Inflammatory macrophage treated with lipopolysaccharide for 1 hour (primary cell): ENCODE measurements at regions not wholly inside any gene's neighbourhood (a gene's known extent, or its start where the extent isn't known, plus 50 kb on each side); places are given as distances from the start of the nearest gene placed in this dataset.

Experiments used
- DNase-seq, 2 donors: peaks; one replicate each; pipeline ENCODE4 v3.0.0-alpha.2; 2020 to 2022

DNA sequence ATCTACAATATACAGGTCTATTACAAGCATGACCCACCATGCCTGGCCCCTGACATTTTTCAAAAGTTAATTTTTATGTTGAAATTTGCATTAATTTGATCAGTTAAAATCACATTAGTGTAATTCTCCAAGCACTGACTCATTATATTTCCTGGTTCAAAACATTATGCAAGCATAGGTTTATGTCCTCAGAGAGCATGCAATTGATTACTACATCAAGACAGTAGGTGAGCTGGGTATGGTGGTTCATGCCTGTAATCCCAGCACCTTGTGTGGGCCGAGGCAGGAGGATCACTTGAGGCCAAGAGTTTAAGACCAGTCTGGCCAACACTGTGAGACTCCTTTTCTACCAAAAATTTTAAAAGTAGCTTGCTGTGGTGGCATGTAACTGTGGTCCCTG is 248.8 kb upstream of the KLHL1 start:
- DNase-seq: no peak

DNA sequence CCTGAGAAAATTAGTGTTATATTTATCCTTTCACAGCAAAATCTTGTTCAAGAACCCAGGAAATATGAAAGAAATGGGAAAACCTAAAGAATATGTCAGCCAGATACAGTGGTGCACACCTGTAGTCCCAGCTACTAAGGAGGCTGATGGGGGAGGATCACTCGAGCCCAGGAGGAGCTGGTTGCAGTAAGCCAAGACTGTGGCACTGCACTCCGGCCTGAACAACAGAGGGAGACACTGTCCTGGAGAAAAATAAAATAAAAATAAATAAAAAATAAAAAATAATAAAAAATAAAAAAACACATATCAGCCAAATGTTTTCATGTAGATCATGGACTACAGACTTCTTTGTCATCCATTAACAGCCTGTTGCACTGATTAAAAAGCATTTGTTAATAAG is 244.8 kb upstream of the KLHL1 start:
- no peak for DNase-seq

DNA sequence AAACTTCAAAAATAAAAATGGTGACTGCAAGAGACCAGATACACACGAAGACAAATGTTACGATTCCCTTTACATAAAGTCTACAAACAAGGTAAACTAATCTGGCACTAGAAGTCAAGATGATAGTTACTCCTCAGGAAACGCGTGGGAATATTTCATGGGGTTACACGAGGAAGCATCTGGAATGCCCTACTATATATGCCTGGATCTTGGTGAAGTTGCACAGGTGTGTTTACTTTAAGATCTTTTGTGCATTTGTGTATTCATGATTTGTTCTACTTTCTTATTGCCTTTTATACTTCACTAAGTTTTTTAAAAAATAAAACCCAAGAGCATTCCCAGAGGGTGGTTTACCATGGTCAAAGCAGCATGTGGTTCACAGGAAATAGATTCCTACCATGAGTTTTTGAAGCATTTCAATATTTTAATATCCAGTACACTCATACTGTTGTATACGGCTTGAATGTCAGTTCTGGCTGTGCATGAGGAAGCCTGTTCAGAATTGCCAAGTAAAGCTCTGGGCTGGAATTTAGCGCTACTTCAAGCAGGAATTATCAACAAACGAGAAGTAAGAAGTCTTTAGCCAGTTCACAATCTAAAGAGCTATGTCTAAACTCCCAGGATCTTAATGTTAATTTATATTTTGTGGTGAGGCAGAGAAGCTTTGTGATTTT is 239.8 kb upstream of the KLHL1 start:
- DNase-seq: no peak

DNA sequence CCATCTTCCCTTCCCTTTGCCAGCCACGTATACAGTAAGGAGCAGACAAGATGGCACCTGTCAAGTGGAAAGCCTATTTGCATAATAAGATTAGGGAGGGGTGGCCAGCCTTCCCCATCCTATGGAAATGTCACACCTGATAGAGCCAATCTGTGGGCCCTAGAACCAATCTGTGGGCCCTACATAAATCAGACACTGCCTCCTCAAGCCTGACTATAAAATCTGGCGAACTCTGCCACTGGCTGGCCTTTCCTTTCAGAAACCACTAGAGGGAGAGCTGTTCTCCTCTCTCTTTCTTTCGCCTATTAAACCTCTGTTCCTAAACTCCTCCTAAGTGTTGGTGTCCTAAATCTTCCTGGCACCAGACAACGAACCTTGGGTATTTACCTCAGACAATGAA is 231.5 kb upstream of the KLHL1 start:
- no peak for DNase-seq

DNA sequence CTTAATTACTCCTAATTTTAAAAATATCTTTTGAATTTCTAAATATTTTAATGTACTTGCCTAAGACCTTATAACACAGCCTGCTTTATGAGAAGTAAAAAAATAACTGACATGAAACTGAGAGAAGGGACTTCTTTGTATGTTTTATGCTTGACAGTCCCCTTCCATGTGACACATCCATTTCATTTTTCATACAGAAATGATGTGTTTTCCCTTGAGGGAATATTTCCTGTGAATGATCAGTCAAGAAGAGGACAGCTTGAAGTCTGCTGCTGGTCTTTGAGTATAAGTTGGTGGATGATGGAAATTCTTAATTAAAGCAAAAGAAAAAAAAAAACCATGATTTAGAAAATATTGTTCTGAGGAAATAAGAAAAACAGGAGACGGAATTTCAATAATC is 230.4 kb upstream of the KLHL1 start:
- DNase-seq: no peak

DNA sequence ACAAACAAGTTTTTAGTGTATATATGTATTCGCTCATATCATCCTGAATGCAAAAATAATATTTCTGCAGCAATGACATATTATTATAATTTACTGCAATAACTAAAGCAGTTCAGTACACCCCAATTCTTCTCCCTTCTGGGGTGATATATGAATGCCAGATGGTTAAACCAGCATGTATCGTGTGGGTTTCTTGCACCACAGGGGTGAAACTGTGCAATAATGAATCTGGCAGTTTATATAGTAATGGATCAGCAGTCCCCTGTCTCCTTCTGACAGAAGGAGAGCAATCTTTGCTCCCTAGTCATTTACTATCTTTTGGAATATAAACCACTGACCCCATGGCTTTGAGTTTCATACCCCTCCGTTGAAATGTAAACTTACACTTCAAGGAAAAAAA is 228.6 kb upstream of the KLHL1 start:
- DNase-seq: no peak

DNA sequence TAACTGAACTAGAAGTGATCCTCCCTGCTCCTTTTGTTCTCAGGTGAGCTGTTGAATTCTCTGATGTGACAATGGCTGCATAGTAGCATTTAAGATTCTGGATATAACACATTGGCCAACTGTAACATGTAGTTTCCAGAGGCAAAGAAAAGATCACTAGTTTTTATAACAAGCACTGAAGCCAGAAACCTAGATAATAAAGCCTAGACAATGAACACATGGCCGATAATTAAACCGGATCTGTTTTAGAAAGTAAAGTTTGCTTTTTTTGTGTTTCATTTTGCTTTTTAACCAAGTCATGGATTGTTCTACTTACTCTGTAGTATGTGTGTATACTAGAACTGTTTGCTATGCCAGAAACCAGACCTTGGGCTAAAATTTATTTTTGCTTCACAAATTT is 225.5 kb upstream of the KLHL1 start:
- no peak for DNase-seq

DNA sequence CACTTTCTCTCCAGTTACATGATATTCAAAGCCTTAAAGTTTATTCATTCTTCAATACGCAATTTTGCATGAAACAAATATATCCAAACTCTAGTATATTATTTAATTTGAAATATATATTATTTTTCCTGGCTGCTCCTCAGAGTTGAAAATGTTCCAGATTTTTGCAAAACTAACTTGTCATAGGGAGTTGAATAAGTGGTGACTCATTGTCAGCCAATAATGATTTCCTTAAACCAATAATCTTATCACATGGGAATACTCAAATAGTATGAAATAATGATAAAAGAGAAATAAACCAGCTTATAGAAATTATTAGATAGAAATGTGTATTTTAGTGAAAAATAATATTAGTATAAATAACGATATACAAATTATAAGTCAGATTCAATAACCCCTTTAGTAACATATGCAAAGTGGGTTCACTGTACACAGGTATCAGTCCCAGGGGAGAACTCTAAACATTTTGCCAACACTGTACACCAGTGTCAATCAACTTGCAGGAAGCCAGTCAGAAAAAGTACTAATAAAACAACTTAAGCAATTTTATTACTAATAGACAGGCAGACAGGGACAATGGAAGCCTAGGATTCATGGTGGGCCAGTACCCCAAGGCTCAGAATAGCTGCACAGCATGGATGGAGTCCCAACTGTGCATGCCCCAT is 222.6 kb upstream of the KLHL1 start:
- DNase-seq: no peak

DNA sequence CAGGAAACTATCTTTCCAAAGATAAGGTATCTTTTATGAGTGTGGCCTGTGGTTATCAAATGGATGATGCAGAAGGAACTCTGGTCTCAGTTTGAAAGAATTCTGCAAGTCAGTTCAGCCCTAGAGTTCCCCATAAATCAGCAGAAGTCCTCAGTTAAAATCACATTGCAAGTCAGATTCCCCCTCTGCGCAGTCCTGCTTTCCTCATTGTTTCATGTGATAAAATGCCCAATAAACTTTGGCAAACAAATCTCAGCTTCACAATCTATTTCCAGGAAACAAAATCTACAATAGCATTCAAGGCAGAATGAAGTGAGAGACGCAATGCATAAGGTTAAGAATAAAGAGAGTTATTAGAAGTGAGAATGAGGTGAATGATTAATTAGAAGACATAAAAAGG is 216.3 kb upstream of the KLHL1 start:
- DNase-seq: no peak

DNA sequence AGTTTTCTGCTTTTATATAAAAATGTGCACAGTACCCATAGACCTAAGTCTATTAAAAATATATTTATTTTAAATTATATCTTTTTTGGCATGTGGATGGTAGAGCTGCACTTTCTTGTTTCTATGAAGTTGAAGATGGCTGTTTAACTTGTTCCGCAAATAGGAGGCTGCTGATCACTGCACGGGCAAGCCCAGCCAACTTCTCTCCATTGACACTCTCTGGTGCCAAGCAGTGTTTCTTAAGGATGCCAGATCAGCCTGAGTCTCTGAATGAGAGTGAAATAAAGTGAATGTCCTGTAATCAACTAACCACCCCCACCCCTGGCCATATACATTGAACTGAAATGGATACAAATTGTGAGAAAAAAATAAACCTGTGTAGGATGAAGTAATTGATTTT is 202.9 kb upstream of the KLHL1 start:
- DNase-seq: no peak

DNA sequence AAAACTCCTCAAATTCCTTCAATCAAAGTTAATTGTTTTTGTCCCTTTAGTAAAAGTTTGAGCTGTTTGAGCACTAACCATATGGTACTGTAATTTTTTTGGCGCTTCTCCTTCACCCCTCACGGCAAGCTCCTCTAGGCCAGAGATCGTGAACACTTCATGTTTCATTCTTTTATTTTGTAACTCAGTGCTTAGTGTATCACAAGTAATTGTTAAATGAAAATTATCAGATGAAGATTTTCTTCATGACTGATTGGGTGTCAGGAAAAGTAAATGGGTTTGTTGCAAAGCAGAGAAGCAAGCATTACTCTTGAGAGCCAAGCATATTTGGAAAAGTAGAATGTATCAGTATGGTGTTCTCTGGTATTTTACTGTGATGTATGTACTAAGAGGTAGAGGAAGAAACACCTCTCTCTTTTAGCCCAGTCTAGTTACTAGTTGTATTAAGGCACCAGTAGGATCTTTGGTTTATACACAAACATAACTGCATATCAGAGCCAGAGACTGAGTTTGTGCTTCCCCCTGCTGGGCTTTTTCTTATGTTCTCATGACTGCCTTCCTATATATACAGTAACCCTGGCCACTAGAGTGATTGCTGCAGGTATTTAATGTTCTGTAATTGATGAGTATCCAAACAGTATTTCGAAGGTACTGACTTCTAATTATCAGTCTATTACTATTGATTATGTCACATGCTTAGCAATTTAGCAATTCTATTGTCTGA is 202.3 kb upstream of the KLHL1 start:
- DNase-seq: no peak

DNA sequence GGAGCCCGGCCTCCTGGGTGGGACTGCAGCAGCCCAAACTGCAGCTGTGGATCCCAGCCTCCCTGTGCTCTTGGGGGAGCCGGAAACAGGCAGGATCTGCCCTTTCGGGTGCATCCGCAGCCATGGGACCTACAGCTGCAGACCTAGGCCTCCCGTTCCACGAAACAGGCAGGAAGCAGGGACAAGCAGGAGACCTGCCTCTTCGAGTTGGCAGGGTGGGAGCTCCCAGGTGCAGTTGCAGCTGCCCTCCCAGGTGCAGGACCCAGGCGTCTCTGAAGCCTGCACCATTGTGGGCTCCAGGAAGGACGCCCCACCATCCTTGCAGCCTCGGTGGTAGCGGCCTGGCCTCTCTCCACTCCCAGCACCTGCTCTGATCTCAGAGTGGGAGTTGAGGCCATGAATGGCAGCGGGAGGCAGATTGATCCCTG is 189.0 kb upstream of the KLHL1 start:
- DNase-seq: no peak

DNA sequence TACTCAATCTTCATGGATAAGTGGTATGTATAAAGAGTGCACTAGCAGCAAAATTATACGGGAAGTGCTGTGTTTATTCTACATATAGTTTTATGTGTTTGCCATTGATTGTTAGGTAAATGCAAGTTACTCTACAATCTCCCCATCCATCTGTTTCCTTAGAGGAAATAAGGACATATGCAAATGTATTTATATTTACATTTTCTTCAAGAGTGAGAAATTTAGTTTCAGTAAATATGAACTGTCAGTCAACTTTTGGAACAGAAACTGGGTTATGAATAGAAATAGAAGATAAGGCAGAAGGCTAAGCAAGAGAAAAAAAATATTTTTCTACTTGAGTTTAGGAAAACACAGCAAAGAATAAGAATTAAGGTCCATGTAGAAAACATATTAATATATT is 176.1 kb upstream of the KLHL1 start:
- DNase-seq: no peak

DNA sequence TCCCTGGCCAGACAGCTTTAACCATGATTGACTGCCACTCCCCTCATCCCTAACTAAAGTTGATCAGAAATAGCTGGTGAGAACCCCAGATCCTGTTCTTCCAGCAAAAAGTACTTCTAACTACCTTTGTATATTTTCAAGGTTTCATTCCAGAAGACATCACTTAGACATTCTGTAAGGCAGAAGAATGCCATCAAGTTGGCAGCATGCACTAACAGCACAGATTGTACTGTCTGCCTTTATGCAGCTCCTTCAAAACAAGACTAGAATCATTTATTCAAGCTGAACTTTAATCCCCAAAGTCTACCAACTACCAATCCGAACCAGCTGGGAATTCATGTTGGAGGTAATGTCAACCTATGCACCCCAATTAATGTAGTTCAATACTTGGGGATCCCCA is 167.6 kb upstream of the KLHL1 start:
- no peak for DNase-seq

DNA sequence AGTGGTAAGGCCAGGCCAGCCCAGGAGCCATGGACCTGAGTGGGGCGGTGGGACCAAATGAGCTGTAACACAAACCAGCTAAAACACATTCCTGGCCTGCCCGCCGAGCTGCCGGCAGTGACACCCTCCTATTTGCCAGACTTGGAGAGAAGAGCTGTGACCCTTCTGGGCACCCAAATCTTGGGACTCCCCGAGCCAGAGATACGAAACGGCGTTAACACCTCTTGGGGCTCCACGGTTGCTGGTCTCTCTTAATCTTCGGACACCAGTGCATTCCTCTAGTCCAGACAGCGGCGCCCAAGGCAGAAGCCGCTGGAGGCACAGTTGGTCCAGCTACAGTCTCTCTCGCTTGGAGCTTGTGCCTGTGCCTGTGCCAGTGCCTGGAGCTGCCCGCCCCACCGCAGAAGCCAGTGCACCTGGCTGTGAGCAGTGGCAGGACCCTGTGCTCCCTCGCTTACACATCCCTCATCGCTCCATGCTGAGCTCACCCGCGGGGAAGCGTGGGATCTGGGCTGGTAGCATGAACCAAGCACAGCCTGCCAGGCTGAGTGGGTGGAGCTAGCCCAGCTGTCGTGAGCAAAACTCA is 147.2 kb upstream of the KLHL1 start:
- no peak for DNase-seq

DNA sequence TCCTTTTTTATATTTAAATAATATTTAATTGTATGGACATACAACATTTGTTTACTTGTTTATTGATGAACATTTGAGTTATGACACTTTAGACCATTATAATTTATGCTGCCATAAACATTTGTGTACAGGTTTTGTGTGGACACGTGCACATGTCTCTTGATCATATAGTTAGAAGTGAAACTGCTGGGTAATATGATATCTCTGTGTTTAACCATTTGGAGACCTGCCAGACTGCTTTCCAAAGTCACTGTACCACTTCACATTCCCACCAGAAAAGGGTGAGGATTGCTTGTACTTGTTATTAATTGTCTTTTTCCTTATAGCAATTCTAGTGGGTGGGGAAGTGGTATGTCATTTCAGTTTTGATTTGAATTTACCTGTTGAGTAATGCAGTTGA is 145.6 kb upstream of the KLHL1 start:
- DNase-seq: no peak

DNA sequence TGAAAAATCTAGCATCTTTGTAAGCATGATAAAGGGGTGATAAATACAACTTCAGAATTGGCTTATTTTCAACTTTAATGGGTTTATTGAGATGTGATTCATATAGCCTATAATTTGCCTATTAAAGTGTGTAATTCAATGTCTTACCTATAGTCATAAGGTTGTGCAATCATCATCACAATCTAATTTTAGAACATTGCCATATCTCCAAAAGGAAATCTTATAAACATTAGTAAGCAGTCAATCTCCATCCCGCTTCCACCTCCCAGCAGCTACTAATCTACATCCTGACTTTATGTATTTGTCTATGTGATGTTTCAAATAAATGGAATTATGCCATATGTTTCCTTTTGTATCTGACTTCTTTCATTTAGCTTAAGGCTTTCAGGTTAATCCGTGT is 145.2 kb upstream of the KLHL1 start:
- no peak for DNase-seq

DNA sequence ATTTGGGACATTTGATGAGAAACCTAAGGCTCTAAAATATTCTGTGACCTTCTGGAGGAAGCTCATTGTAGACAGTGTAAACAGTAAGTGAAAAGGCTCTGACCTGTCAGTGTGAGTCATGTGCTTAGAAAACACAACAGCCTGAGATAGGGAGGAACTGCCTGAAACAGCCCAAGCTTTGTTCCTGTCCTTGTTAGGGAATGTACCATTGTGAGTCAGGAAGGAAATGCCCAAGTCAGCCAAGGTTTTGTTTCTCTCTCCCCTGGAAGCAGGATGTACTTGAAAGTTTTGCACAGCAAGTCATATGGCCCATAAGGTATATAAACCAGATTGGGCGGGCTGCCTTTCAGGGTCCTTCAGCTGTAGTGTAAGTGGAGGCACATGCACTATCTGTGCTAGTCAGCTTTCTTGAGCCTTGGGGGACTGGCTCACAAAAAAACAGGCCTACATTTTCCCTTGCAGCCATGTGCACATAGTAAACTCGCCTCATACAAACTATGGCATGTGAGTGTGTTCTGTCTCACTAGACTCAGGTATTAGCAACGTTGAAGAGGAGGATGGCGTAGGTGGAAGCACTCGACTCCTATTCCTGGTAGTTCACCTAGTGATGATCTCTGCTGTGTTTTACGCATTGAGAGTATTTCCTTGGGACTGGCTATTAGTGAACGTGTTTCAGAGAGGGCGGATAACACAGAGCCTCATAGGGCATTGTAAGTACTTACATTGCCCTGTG is 141.2 kb upstream of the KLHL1 start:
- DNase-seq: no peak

DNA sequence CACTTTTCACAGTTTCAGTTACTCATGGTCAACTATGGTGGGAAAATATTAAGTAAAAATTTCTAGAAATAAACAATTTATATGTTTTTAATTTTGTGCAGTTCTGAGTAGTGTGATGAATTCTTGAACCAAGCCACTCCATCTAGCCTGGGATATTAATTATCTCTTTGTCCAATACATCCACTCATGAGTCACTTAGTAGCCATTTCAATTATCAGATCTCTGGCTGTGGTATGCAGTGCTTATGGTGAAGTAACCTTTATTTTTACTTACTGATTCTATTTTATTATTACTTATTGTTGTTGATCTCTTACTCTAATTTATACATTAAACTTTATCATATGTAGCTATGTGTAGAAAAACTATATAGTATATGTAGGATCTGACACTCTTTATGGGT is 128.9 kb upstream of the KLHL1 start:
- DNase-seq: no peak

DNA sequence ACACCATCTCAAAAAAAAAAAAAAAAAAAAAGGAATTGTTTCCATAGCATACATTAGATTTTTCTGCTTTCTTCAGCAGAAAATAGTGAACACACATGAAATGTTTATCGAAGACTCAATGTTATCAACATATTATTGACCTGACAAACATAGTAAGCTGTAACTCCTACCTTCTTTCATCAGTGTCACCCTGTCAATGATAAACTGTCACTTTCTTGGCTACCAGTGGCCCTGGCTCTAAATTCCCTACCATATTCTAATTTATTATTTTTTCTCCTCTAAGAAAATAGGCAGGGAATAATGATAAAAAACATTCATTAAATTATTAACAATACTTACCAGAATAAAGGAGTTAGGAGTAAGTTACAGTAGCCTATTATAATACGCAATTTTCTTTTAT is 127.3 kb upstream of the KLHL1 start:
- no peak for DNase-seq

DNA sequence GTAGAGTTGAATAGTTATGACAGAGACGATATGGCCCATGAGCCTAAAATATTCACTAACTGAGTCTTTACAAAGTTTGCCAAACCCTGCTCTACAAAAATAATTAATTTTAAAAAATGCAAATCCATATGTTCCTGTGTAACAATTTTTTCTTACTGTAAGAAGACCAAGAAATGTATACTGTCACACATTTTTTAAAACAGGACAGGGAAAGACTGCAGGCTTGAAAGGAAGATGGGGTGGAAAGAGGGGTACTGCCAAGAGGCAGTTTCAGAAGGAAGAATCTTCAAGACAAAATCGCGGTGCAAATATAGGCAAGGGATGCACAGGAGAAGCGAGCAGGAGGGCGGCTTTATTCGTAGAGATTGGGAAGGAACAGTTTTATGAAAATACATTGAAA is 115.7 kb upstream of the KLHL1 start:
- DNase-seq: no peak

DNA sequence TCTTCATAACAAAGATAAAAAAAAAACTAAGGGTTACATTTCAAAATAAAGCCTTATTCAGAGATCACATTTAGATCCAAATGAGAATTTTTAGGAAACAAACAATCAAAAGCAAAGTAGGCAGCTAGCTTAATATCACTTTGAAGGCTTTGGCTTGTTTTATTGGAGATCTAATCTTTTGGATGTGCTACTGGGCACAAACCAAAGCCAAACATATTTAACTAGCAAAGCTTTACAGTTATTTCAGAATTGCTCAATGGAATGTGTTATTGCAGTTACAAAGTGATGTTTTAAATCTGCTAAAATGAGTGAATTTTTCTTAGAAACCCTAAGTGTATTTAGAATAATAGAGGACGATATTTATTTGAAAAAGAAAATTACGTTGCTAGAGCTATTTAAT is 114.7 kb upstream of the KLHL1 start:
- DNase-seq: no peak

DNA sequence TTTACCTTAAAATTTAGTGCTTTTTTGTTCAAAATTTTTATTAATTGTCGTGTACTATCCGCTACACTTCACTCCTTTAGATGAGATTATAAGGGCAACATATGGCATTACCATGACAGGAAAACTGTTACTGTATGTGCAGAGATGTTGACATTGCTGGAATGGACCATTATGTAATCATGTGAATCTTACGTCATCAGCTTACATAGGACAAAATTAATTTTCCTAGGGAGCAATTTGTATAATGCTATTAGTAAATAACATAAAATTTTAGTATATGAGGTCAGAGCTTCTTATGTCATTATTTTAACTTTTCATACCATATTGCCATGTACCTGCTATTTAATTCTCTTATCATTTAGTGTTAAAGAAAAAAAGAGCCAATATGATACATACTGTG is 110.4 kb upstream of the KLHL1 start:
- DNase-seq: no peak
